LNCaP clone FGC (cell line): ENCODE measurements at regions not wholly inside any gene's neighbourhood (a gene's known extent, or its start where the extent isn't known, plus 50 kb on each side); places are given as distances from the start of the nearest gene placed in this dataset.
A peak's percentile ranks its signal among the peaks of the same experiment; 100 is the strongest.

Experiments
- DNase-seq: peaks from one replicate; pipeline ENCODE4 v3.0.0-alpha.2; 2011; ENCODE audit warnings: low read depth
- H3K4me3 ChIP-seq: 2 replicates; pipeline ENCODE4 v1.5.1; 2011; ENCODE audit warnings: mild to moderate bottlenecking, low read depth, low read length, control low read depth
- TF ChIP-seq, protein P1 (sequence below): IDR thresholded peaks from 2 replicates; pipeline ENCODE4 v1.5.1; 2012; ENCODE audit warnings: mild to moderate bottlenecking; ENCODE audit not compliant: control insufficient read depth, insufficient read depth; ENCODE audit errors: extremely low read depth

DNA sequence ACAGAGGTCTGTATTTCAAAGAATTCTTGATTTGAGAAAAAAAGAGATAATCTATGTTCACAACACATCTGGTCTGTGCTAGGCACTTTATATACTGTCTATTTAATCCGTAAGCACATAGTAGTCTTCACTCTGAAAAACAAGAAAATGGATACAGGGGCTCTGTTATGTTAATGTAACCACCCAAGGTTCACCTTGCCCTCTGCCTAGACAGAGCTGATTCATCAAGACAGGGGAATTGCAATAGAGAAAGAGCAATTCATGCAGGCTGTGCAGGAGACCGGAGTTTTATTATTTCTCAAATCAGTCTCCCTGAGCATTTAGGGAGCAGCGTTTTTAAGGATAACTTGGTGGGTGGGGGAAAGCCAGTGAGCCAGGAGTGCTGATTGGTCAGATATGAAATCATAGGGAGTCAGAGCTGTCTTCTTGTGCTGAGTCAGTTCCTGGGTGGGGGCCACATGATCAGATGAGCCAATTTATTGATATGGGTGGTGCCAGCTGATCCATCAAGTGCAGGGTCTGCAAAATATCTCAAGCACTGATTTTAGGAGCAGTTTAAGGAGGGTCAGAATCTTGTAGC is 92.9 kb upstream of the TNIP3 start:
- TF ChIP-seq, protein P1, sequence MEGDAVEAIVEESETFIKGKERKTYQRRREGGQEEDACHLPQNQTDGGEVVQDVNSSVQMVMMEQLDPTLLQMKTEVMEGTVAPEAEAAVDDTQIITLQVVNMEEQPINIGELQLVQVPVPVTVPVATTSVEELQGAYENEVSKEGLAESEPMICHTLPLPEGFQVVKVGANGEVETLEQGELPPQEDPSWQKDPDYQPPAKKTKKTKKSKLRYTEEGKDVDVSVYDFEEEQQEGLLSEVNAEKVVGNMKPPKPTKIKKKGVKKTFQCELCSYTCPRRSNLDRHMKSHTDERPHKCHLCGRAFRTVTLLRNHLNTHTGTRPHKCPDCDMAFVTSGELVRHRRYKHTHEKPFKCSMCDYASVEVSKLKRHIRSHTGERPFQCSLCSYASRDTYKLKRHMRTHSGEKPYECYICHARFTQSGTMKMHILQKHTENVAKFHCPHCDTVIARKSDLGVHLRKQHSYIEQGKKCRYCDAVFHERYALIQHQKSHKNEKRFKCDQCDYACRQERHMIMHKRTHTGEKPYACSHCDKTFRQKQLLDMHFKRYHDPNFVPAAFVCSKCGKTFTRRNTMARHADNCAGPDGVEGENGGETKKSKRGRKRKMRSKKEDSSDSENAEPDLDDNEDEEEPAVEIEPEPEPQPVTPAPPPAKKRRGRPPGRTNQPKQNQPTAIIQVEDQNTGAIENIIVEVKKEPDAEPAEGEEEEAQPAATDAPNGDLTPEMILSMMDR: no peak
- H3K4me3 ChIP-seq: no peak overlapping the region
- DNase-seq: no peak

DNA sequence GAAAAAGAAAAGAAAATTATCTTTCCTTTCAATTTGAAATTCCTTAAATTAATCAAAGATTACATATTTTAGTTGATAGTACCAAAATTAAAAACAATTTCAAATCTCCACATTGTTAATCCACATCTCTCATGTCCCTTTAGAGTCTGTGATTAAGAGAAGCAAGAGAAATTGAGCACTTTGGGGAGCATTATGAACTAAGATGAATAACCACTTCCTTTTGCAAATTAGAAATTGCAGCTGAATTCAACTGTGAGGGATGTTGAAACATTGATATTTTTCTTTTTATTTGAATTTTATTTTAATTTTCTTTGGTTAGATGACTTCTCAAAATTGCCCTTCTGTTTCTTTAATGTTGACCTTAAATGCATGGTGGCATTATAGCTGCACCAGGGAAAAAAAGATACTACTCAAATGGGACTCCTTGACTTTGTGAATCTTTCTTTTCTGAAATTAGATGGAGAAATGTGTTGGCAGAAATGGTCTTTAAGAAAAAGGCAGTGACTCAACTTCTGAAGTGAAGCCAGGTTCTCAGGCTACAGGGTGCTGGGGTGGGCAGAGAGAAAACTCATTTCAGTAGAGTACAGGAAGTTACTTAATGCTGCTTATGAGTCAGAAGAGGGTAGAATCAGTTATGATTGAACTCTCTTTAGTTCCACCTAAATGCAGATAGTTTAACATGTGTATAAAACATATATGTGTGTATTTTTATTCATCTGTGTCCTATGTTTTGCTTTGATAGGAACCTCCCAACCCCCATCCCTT is 92.0 kb upstream of the TNIP3 start:
- TF ChIP-seq, protein P1: no peak
- no peak overlapping the region for H3K4me3 ChIP-seq
- no peak for DNase-seq

DNA sequence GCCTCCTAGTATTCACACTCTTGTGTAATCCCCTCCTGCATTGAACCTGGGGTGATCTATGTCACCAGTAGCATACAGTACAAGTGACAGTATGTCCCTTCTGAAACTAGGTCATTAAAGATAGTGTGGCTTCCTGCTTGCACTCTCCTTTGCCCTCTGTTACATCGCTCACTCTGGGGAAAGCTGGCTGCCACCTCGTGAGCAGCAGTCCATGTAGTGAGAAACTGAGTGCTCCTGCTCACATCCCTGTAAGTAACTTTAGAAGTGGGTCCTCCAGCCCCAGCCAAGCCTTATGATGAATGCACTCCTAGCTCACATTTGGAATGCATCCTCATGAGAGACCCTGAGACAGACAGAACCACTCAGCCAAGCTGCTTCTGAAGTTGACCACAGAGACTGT is 89.8 kb upstream of the TNIP3 start:
- DNase-seq: no peak
- TF ChIP-seq, protein P1: no peak
- H3K4me3 ChIP-seq: no peak overlapping the region

DNA sequence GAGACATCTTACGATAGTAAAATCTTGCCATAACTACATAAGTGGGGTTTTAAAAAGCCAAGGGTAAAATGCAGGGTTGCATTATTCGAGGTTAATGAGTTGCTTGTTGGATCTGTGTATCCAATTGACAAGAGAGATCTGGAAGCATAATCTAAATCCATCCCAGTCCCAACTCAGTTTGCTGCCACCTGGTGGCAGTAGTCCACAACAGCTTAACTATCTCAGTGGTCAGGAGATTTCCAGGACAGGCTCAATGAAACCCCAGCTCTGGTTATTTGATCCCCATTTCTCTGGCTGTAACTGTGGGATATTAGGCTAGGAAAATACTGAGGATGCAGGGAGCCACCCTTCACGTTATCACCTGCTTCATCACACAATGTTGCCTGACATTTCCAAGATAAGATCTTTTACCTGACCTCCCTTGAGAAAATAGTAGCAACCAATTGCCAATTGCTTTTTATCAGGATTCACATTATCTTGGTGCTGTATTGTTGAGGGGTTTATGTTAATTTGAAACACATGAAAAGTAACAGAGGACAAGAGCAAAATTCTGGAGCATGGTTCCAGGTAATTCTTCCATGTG is 88.2 kb upstream of the TNIP3 start:
- peak; percentile 23 for DNase-seq
- H3K4me3 ChIP-seq: no peak overlapping the region
- TF ChIP-seq, protein P1: peak; percentile 84

DNA sequence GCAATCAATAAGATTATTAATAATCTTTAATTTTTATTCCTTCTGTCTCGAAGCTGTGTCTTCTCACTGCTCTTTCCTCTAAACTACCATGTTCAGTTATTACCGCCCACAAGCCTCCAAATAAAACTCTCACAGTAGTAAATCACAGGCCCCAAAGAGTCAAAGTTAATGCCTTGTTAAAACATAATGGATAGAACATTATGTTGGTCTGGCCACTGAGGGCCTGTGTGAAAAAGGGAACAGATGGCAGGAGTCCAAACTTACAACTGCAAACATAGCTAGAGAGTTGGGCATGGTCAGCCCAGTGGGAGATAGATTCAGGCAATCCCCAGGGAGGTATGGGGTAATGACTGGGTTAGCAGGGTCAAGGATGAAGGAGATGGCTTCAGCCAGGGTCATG is 84.6 kb upstream of the TNIP3 start:
- no peak for DNase-seq
- TF ChIP-seq, protein P1: no peak
- H3K4me3 ChIP-seq: no peak overlapping the region

DNA sequence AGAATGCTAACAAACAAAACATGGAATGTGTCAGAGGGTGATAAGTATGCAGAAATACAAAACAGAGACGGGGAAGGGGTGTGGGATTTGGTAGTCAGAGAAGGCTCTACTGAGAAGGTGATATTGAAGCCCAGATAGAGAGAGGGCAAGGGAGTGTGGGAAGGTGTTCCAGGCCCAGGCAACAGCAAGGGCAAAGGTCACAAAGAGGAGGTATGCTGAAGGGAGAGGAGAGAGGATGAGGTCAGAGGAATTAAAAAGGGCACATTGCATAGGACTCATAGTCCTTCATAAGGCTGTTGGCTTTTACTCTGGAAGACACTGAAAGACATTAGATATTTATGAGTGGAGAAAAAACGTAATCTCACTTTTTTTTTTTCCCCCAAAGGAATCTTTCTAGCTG is 82.6 kb upstream of the TNIP3 start:
- no peak for DNase-seq
- TF ChIP-seq, protein P1: no peak
- no peak overlapping the region for H3K4me3 ChIP-seq
